Left ventricle myocardium inferior (tissue), 1 donor: ENCODE measurements at regions not wholly inside any gene's neighbourhood (a gene's known extent, or its start where the extent isn't known, plus 50 kb on each side); places are given as distances from the start of the nearest gene placed in this dataset.
A peak's percentile ranks its signal among the peaks of the same experiment; 100 is the strongest.

ENCODE experiments used
- DNase-seq: peaks from one replicate; pipeline ENCODE4 v3.0.0-alpha.2; 2020
- H3K27ac ChIP-seq: fragments of 200-600 bp; replicated peaks from 2 replicates; pipeline ENCODE4 v1.8.0; 2021
- H3K27me3 ChIP-seq: fragments of 200-600 bp; 2 replicates; pipeline ENCODE4 v1.8.0; 2021; ENCODE audit warnings: low read depth
- H3K36me3 ChIP-seq: fragments of 200-600 bp; 2 replicates; pipeline ENCODE4 v1.8.0; 2021
- H3K4me1 ChIP-seq: fragments of 200-600 bp; 2 replicates; pipeline ENCODE4 v1.8.0; 2021
- H3K4me3 ChIP-seq: fragments of 200-600 bp; 2 replicates; pipeline ENCODE4 v1.8.0; 2021; ENCODE audit warnings: mild to moderate bottlenecking, moderate library complexity
- H3K9me3 ChIP-seq: fragments of 200-600 bp; replicated peaks from 2 replicates; pipeline ENCODE4 v1.8.0; 2021
- CTCF ChIP-seq: fragments of 200-600 bp; IDR thresholded peaks from 2 replicates; pipeline ENCODE4 v1.8.0; 2021; ENCODE audit warnings: antibody characterized with exemption, mild to moderate bottlenecking, borderline replicate concordance
- intact Hi-C: fragments of 100-400 bp; cut with micrococcal nuclease; formaldehyde crosslinking; loops from one replicate; pipeline ENCODE4 v1.11.0; 2022
- donor health status: DM: no; HTN: yes; CAD: no; lungs with severe emphysema.

DNA sequence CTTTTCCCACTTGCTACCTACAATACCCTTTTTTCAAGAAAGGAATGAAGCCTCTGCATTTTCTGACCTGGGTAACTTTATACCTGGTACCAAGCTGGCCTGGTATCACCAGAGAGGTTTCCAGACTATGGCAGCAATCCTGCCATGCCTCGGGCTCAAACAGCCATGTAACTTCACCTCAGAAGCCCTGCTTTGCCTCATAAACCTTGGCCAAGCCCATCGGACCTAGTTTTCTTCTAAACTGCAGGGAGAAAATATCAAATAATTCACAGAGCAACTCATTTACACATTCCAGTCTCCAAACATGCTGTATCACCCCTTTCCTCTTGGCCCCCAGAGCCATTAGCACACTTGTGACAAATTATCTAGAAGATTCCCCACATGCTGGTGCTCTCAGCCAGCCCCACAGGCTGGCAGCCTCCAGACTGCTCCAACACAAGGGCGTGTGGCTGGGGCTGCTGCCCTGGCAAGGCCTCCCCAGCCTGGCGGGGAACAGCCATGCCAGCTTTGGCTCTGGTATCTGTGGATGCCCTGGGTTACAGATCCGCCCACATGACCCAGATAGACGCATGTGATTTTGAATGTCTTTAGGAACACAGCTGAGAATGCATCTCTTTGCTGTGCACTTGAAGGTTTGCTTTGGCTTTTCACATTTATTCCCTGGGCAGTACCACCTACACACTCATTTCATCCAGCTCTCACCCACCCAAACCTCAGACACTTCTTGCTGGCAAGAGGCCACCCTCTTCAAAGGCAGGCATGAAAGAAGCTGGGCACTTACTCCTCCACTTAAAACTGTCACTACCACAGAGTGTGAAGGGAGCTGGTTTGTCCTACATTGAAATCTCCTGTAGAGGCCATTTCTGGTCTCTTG, 70.0 kb upstream of the BCAR3 start:
- Histone ChIP-seq H3K27me3 (peaks cover under 1% of the 10 kb centered on the region), H3K4me1 (peaks cover 39% of the 10 kb centered on the region), H3K9me3 (peaks cover 6% of the 10 kb centered on the region), H3K27ac (peak overlapping the region; percentile 67), H3K36me3 (no peaks in the 10 kb centered on the region), H3K4me3 (no peak overlapping the region)
- no peak for TF ChIP-seq CTCF
- intact Hi-C loops = no loop called here
- peak; percentile 73 for DNase-seq

GRCh38 chr1:93750955-93751354, 69.3 kb upstream of the BCAR3 start:
- peak overlapping the region; percentile 67 for H3K27ac ChIP-seq
- no peak for DNase-seq

DNA sequence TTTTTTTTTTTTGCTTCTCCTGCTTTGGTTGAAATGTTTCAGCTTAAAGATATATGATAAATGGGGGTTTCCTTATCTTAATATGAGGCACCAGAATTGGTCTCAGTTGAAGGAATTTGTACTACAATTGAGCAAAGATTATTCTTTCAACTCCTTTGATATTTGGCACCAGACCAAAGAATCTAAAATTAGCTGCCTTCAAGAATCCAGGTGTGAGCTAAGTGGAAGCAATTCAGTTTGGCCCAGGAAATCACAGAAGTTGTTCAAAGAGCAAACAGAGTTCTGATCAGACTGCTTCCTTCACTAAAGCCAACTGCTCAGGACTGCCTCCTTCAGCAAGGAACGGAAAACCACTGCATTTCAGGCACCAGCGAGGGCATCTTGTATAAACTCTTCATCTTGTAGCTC, 68.3 kb upstream of the BCAR3 start:
- no peaks in the 10 kb centered on the region for H3K36me3 ChIP-seq
- H3K27me3 ChIP-seq = peaks cover 9% of the 10 kb centered on the region
- DNase-seq = no peak
- no peak for TF ChIP-seq CTCF
- no peak overlapping the region for H3K4me3 ChIP-seq
- H3K27ac ChIP-seq = no peak overlapping the region
- intact Hi-C loops = no loop called here
- H3K4me1 ChIP-seq = peaks cover 39% of the 10 kb centered on the region
- peaks cover 7% of the 10 kb centered on the region for H3K9me3 ChIP-seq

More at GRCh38 chr1:93750955-93751354, 69.3 kb upstream of the BCAR3 start:
- Histone ChIP-seq H3K4me1 (peaks cover 39% of the 10 kb centered on the region), H3K4me3 (no peak overlapping the region), H3K27me3 (peaks cover 7% of the 10 kb centered on the region), H3K36me3 (no peaks in the 10 kb centered on the region), H3K9me3 (peaks cover 7% of the 10 kb centered on the region)
- TF ChIP-seq CTCF = no peak
- intact Hi-C loops = no loop called here

GRCh38 chr1:93749487-93749886, 67.8 kb upstream of the BCAR3 start:
- no peak overlapping the region for H3K27ac ChIP-seq

More at GRCh38 chr1:93749487-93749886, 67.8 kb upstream of the BCAR3 start:
- no peak for DNase-seq
- peaks cover 7% of the 10 kb centered on the region for H3K9me3 ChIP-seq
- no peaks in the 10 kb centered on the region for H3K36me3 ChIP-seq
- H3K4me1 ChIP-seq = peaks cover 39% of the 10 kb centered on the region
- TF ChIP-seq CTCF = no peak
- intact Hi-C loops = no loop called here
- H3K4me3 ChIP-seq = no peak overlapping the region
- H3K27me3 ChIP-seq = peaks cover 9% of the 10 kb centered on the region
